Fibroblast of lung (primary cell): ENCODE measurements at regions not wholly inside any gene's neighbourhood (a gene's known extent, or its start where the extent isn't known, plus 50 kb on each side); places are given as distances from the start of the nearest gene placed in this dataset.

Experiments used
- DNase-seq, 2 donors: peaks; one replicate each; pipeline versions ENCODE4 v3.0.0 to v3.0.0-alpha.2; 2010; ENCODE audit warnings: low read depth in 2 of 2
- H2AFZ ChIP-seq: 2 replicates; pipeline ENCODE4 v1.5.1; 2012; ENCODE audit warnings: low read length, control low read depth, inconsistent platforms
- H3K27ac ChIP-seq: 2 replicates; pipeline ENCODE4 v1.5.1; 2011; ENCODE audit warnings: low read length, control low read depth; ENCODE audit not compliant: insufficient read depth
- H3K27me3 ChIP-seq: 2 replicates; pipeline ENCODE4 v1.5.1; 2011; ENCODE audit warnings: mild to moderate bottlenecking, low read length; ENCODE audit not compliant: control insufficient read depth, insufficient read depth
- H3K36me3 ChIP-seq: 2 replicates; pipeline ENCODE4 v1.5.1; 2011; ENCODE audit warnings: low read length; ENCODE audit not compliant: control insufficient read depth, insufficient read depth
- H3K4me1 ChIP-seq: 2 replicates; pipeline ENCODE4 v1.5.1; 2011; ENCODE audit warnings: low read length; ENCODE audit not compliant: control insufficient read depth, insufficient read depth; ENCODE audit errors: extremely low read depth
- H3K4me2 ChIP-seq: 2 replicates; pipeline ENCODE4 v1.5.1; 2011; ENCODE audit warnings: low read length, control low read depth; ENCODE audit not compliant: insufficient read depth; ENCODE audit errors: extremely low read depth
- H3K4me3 ChIP-seq, 4 experiments: fragments of 200-600 bp in 1 of 4; sonication (generic) in 1 of 4; replicated peaks in 1 of 4; 2 replicates each; pipeline ENCODE4 v1.5.1; 2011 to 2016; ENCODE audit warnings: low read length in 4 of 4, low read depth in 3 of 4, mild to moderate bottlenecking in 3 of 4, control low read depth in 2 of 4, inconsistent platforms in 1 of 4, mixed read lengths in 1 of 4; ENCODE audit not compliant: insufficient read depth in 1 of 4; ENCODE audit errors: control extremely low read depth in 1 of 4
- H3K79me2 ChIP-seq: 2 replicates; pipeline ENCODE4 v1.5.1; 2012; ENCODE audit warnings: mild to moderate bottlenecking, low read length, inconsistent platforms; ENCODE audit not compliant: control insufficient read depth, insufficient read depth
- H3K9ac ChIP-seq: 2 replicates; pipeline ENCODE4 v1.5.1; 2011; ENCODE audit warnings: mild to moderate bottlenecking, low read length, control low read depth; ENCODE audit not compliant: insufficient read depth
- H3K9me3 ChIP-seq: 2 replicates; pipeline ENCODE4 v1.5.1; 2012; ENCODE audit warnings: low read depth, low read length; ENCODE audit not compliant: control insufficient read depth, insufficient read depth
- H4K20me1 ChIP-seq: 2 replicates; pipeline ENCODE4 v1.5.1; 2011; ENCODE audit warnings: low read length; ENCODE audit not compliant: control insufficient read depth, insufficient read depth; ENCODE audit errors: extremely low read depth
- EZH2 ChIP-seq: IDR thresholded peaks from 2 replicates; pipeline ENCODE4 v1.5.1; 2012; ENCODE audit warnings: low read length, control low read depth, mild to moderate bottlenecking; ENCODE audit errors: missing control alignments
- TF ChIP-seq, protein P1 (sequence below), 2 donors: IDR thresholded peaks in 1 of 2; conservative IDR thresholded peaks in 1 of 2; 1 replicate in 1 of 2; 2 replicates in 1 of 2; pipeline ENCODE4 v1.5.1; 2011 to 2012; ENCODE audit warnings: low read length in 2 of 2, control low read depth in 1 of 2, inconsistent platforms in 1 of 2, low read depth in 1 of 2, mild to moderate bottlenecking in 1 of 2

DNA sequence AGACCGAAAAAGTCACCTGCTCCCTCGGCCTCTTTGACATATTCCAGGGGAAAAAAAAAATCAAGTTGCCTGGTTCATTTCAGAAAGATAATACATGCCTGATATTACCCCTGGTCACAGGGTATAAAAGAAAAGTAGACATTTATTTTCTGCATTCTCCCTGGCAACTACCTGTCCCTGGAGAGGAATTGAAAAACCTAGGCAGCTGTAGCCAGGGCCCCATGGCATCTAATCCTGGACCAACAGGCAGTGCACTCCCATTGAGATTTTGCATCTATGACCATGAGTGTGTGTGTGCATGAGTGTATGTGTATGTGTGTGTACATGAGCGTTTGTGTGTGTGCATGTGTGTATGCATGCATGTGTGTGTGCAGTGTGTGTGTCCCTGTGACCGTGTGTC lies 338.2 kb upstream of the PFKP start:
- H3K4me1 ChIP-seq, result no peaks in the 10 kb centered on the region
- no peak overlapping the region for H2AFZ ChIP-seq
- no peaks in the 10 kb centered on the region for H3K9me3 ChIP-seq
- TF ChIP-seq EZH2, result no peak
- TF ChIP-seq, protein P1, sequence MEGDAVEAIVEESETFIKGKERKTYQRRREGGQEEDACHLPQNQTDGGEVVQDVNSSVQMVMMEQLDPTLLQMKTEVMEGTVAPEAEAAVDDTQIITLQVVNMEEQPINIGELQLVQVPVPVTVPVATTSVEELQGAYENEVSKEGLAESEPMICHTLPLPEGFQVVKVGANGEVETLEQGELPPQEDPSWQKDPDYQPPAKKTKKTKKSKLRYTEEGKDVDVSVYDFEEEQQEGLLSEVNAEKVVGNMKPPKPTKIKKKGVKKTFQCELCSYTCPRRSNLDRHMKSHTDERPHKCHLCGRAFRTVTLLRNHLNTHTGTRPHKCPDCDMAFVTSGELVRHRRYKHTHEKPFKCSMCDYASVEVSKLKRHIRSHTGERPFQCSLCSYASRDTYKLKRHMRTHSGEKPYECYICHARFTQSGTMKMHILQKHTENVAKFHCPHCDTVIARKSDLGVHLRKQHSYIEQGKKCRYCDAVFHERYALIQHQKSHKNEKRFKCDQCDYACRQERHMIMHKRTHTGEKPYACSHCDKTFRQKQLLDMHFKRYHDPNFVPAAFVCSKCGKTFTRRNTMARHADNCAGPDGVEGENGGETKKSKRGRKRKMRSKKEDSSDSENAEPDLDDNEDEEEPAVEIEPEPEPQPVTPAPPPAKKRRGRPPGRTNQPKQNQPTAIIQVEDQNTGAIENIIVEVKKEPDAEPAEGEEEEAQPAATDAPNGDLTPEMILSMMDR (conservative IDR thresholded peaks at IDR 0.05 in 1 of 2, IDR thresholded peaks at IDR 0.05 in 1 of 2; ENCODE audit: low read depth in 1 of 2, low read length in 2 of 2), result no peak
- H3K27me3 ChIP-seq, result no peaks in the 10 kb centered on the region
- H3K27ac ChIP-seq, result no peak overlapping the region
- DNase-seq, result no peak
- no peaks in the 10 kb centered on the region for H4K20me1 ChIP-seq
- H3K36me3 ChIP-seq, result no peaks in the 10 kb centered on the region
- H3K9ac ChIP-seq, result no peak overlapping the region
- H3K4me3 ChIP-seq, result no peak overlapping the region
- H3K79me2 ChIP-seq, result no peaks in the 10 kb centered on the region
- H3K4me2 ChIP-seq, result no peak overlapping the region

DNA sequence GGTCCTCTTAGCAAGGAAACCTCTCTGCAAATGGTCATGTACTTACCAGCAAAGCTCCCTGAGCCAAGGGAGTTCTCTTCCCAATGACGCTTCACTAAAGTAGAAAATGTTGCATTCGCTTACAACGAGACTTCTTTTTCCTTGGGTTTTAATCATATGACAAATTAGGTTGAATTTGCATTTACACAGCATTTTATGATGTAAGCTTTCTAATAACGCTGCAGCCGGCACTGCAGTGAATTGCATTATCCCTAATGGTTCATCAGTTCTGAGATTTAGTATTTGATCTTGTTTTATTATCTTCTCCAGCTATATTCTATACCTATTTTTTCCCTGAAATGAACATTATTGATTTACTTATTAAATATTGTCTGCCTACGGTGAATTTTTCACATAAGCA lies 339.3 kb upstream of the PFKP start:
- TF ChIP-seq, protein P1 (conservative IDR thresholded peaks at IDR 0.05 in 1 of 2, IDR thresholded peaks at IDR 0.05 in 1 of 2; ENCODE audit: low read depth in 1 of 2, low read length in 2 of 2), result no peak
- no peak for TF ChIP-seq EZH2
- Histone ChIP-seq H3K4me2 (no peak overlapping the region), H3K4me3 (no peak overlapping the region), H3K27me3 (no peaks in the 10 kb centered on the region), H3K27ac (no peak overlapping the region), H3K79me2 (no peaks in the 10 kb centered on the region), H3K36me3 (no peaks in the 10 kb centered on the region), H2AFZ (no peak overlapping the region), H3K9me3 (no peaks in the 10 kb centered on the region), H3K9ac (no peak overlapping the region), H3K4me1 (no peaks in the 10 kb centered on the region), H4K20me1 (no peaks in the 10 kb centered on the region)
- DNase-seq, result no peak

DNA sequence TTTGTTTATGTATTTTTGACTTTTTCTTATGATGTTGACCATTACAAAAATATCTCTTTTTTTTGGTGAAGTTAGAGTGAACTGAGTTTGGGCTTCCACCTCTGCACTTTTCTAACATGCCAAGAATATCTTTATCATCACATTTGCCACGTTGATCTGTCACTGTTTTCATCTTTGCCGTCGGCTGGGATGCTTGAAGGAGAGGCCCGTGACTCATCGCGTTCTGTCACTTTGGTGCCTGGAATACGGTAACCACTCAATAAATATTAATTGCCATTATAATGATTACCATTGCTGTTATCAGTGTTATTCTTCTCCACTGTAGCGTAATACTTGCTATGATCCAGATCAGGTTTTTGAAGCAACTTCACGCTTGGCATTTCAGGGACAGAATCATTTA lies 350.8 kb upstream of the PFKP start:
- TF ChIP-seq EZH2, result no peak
- TF ChIP-seq, protein P1 (conservative IDR thresholded peaks at IDR 0.05 in 1 of 2, IDR thresholded peaks at IDR 0.05 in 1 of 2; ENCODE audit: low read depth in 1 of 2, low read length in 2 of 2), result no peak
- H3K36me3 ChIP-seq, result no peaks in the 10 kb centered on the region
- H3K4me3 ChIP-seq, result no peak overlapping the region
- no peak overlapping the region for H3K4me2 ChIP-seq
- H3K27ac ChIP-seq, result no peak overlapping the region
- no peaks in the 10 kb centered on the region for H4K20me1 ChIP-seq
- no peaks in the 10 kb centered on the region for H3K9me3 ChIP-seq
- DNase-seq, result no peak
- no peak overlapping the region for H3K9ac ChIP-seq
- no peak overlapping the region for H2AFZ ChIP-seq
- no peaks in the 10 kb centered on the region for H3K27me3 ChIP-seq
- no peaks in the 10 kb centered on the region for H3K79me2 ChIP-seq
- no peaks in the 10 kb centered on the region for H3K4me1 ChIP-seq
